Transverse colon (tissue), 4 donors: ENCODE measurements at regions not wholly inside any gene's neighbourhood (a gene's known extent, or its start where the extent isn't known, plus 50 kb on each side); places are given as distances from the start of the nearest gene placed in this dataset.

Source experiments
- DNase-seq: peaks from one replicate; pipeline ENCODE4 v3.0.0-alpha.2; 2019
- H3K27ac ChIP-seq, 4 donors: fragments of 200-600 bp; sonication (generic); 2 replicates each; pipeline ENCODE4 v1.5.1; 2016 to 2018; ENCODE audit warnings: inconsistent platforms in 4 of 4
- H3K27me3 ChIP-seq: fragments of 200-600 bp; sonication (generic); 2 replicates; pipeline ENCODE4 v1.5.1; 2017; ENCODE audit warnings: inconsistent platforms
- H3K36me3 ChIP-seq, 4 donors: fragments of 200-600 bp; sonication (generic); 2 replicates each; pipeline ENCODE4 v1.5.1; 2017 to 2019; ENCODE audit warnings: inconsistent platforms in 4 of 4
- H3K4me1 ChIP-seq, 4 donors: fragments of 200-600 bp; sonication (generic); 2 replicates each; pipeline ENCODE4 v1.5.1; 2017 to 2020; ENCODE audit warnings: inconsistent platforms in 4 of 4
- H3K4me3 ChIP-seq, 4 donors: fragments of 200-600 bp; sonication (generic); 1 replicate in 1 of 4; 2 replicates in 3 of 4; pipeline versions ENCODE4 v1.5.1 to v1.6.1; 2017 to 2019; ENCODE audit warnings: inconsistent platforms in 4 of 4
- H3K9me3 ChIP-seq, 2 donors: fragments of 200-600 bp; sonication (generic); 2 replicates each; pipeline ENCODE4 v1.5.1; 2017 to 2019; ENCODE audit warnings: inconsistent platforms in 2 of 2
- CTCF ChIP-seq, 5 experiments: fragments of 200-600 bp in 3 of 5; fragments of 450-650 bp in 2 of 5; sonication (generic) in 3 of 5; IDR thresholded peaks; 1 replicate in 2 of 5; 2 replicates in 3 of 5; pipeline ENCODE4 v1.5.1; 2016 to 2017; ENCODE audit warnings: antibody characterized with exemption in 5 of 5, inconsistent platforms in 3 of 5, mild to moderate bottlenecking in 2 of 5, moderate library complexity in 1 of 5
- EP300 ChIP-seq: sonication (generic); formaldehyde crosslinking; IDR thresholded peaks from one replicate; pipeline ENCODE4 v1.6.1; 2017; ENCODE audit warnings: antibody characterized with exemption, low read depth
- POLR2A ChIP-seq: fragments of 450-650 bp; IDR thresholded peaks from one replicate; pipeline ENCODE4 v1.6.1; 2016; ENCODE audit warnings: antibody characterized with exemption, mild to moderate bottlenecking, moderate library complexity
- POLR2AphosphoS5 ChIP-seq, 3 donors: sonication (generic); formaldehyde crosslinking; IDR thresholded peaks; one replicate each; pipeline ENCODE4 v1.6.1; 2016; ENCODE audit warnings: antibody characterized with exemption in 3 of 3
- WGBS, 2 donors: methylation state at CpG; one replicate each; pipeline ENCODE4 v1.1.5; 2018; ENCODE audit warnings: low coverage in 1 of 2; 5-methylcytosine and 5-hydroxymethylcytosine counted together
- in situ Hi-C, 4 donors: fragments of 200-750 bp; cut with MboI; loops; one replicate each; pipeline versions ENCODE4 v1.15.0 to v1.15.1; 2017; ENCODE audit warnings: low sequenced_read_pairs in 3 of 4, low pct_ligation_motif_present in 1 of 4, low pct_unique_long_range_greater_than_20kb in 1 of 4
- intact Hi-C: fragments of 100-400 bp; cut with DNase I; formaldehyde crosslinking; loops from one replicate; pipeline ENCODE4 v1.15.1; 2023; ENCODE audit warnings: low total_unique reads

DNA sequence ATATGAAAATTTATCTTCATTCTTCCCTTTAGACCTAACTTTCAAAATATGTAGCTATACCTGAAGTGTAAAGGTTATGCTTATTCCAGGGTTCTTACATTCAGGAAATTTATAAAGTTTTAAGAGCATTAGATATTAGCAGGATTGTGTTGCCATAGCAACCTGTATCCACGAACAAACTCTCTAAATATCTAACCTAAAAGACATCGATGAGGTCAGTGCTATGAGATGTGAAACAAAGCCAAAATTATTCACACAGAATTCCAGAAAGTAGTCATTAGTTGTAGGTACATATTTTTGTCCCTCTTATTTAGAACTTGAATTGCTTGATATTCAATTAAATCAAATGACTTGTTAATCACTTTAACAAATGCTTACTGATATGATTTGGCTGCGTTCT, 705.3 kb downstream of the SOCS6 start:
- H3K27ac ChIP-seq: no peak overlapping the region
- intact Hi-C loops (no loop called here), in situ Hi-C loops (no loop called here)
- no peaks in the 10 kb centered on the region for H3K4me1 ChIP-seq
- H3K27me3 ChIP-seq: no peaks in the 10 kb centered on the region
- TF ChIP-seq CTCF (IDR thresholded peaks at IDR 0.05): no peak
- no peak for TF ChIP-seq POLR2A
- no peak for TF ChIP-seq POLR2AphosphoS5 (IDR thresholded peaks at IDR 0.05)
- no peak for TF ChIP-seq EP300
- 77 to 85% methylated on average over 2 to 3 of the region's 3 CpGs for WGBS, 2 donors
- no peaks in the 10 kb centered on the region for H3K9me3 ChIP-seq
- DNase-seq: no peak
- H3K36me3 ChIP-seq: no peaks in the 10 kb centered on the region
- H3K4me3 ChIP-seq: no peak overlapping the region

DNA sequence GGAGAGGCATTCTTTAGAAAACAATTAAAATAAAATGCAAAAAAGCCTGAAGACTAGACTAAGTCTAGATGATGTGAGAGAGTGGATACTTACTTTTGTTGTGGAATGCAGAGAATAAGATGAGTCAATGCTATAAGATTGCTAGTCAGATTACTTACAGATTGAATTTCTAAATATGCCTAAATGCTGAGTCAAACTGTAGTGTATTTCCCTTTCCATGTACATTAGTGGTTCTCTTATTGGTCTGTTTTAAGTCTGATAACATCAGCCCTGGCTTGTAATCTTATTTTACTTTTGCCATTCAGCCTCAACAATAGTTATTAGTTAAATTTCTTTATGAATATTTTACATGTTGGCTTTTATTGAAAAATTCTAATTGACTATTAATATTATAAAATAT, 702.7 kb downstream of the SOCS6 start:
- intact Hi-C loops (no loop called here), in situ Hi-C loops (no loop called here)
- no peak for TF ChIP-seq POLR2AphosphoS5 (IDR thresholded peaks at IDR 0.05)
- Histone ChIP-seq H3K27ac (no peak overlapping the region), H3K4me1 (no peaks in the 10 kb centered on the region), H3K9me3 (no peaks in the 10 kb centered on the region), H3K4me3 (no peak overlapping the region), H3K36me3 (no peaks in the 10 kb centered on the region), H3K27me3 (no peaks in the 10 kb centered on the region)
- DNase-seq: no peak

- in situ Hi-C loops (no loop called here), intact Hi-C loops (no loop called here)
- Histone ChIP-seq H3K36me3 (no peaks in the 10 kb centered on the region), H3K27ac (no peak overlapping the region), H3K27me3 (no peaks in the 10 kb centered on the region), H3K4me3 (no peak overlapping the region), H3K4me1 (no peaks in the 10 kb centered on the region), H3K9me3 (no peaks in the 10 kb centered on the region)
- no peak for TF ChIP-seq POLR2A
- TF ChIP-seq POLR2AphosphoS5 (IDR thresholded peaks at IDR 0.05): no peak
- no peak for TF ChIP-seq CTCF (IDR thresholded peaks at IDR 0.05)
- no peak for TF ChIP-seq EP300
- no peak for DNase-seq
- 67 to 83% methylated on average over 1 of the region's 1 CpG for WGBS, 2 donors
These were observed 697.1 kb downstream of the SOCS6 start for GRCh38 chr18:70985948-70986347.

DNA sequence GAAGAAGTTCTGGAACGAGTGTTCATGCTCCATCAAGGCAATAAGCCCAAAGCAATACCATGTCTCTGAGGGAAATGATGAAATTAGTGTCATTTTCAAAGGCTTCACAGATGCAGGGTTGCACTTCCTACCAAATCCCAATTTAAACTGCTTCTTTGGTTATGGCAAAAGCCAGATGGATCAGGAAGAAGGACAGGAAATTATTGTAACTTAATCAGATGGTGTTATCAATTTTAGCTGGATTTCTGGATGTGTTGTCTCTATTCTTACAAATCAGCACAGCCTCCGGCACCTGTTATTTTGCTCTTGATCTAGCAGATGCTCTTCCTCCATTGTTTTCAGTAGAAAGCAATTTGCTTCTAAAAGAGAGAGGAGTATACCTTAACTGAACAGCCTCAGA, 693.4 kb downstream of the SOCS6 start:
- no peak overlapping the region for H3K4me3 ChIP-seq
- H3K27ac ChIP-seq: no peak overlapping the region
- DNase-seq: no peak
- H3K4me1 ChIP-seq: no peaks in the 10 kb centered on the region
- H3K36me3 ChIP-seq: no peaks in the 10 kb centered on the region
- intact Hi-C loops (no loop called here), in situ Hi-C loops (no loop called here)
- no peak for TF ChIP-seq EP300
- TF ChIP-seq POLR2AphosphoS5 (IDR thresholded peaks at IDR 0.05): no peak
- WGBS, 2 donors: 56 to 60% methylated on average over 2 of the region's 2 CpGs
- no peaks in the 10 kb centered on the region for H3K27me3 ChIP-seq
- no peaks in the 10 kb centered on the region for H3K9me3 ChIP-seq

DNA sequence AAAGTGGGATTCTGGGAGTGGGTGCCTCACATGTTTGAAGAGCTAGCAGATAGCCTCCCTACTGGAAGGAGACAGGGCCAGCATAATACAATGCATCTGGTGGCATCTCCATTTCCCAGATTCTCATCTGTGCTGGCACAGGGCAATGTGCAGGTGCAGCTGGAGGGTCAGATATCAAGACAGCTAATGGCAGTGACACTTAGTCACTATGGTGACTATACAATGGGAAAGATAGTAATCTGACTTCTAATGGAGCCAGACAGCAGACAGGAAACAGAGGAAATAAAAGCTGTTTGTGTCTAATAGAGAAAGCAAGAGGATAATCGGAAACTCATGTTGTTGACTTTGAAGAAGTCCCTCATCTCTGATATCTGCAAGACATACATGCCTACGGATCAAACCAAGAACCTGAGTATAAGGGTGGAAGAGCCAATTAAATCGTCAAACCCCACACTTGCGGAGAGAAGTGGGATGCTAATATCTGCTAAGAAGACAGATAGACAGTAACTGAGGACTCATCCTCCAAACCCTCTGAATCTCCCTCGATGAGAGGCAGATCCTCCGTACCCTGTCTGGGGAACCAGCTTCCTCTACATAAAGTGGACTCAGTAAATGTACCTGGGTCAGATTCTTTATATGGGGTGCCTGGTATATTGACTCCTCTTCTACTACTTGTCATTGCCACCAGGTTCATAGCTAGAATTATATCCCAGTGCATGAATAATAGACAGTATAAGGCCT, 692.7 kb downstream of the SOCS6 start:
- 89 to 93% methylated on average over 4 to 6 of the region's 6 CpGs for WGBS, 2 donors
- H3K27me3 ChIP-seq: no peaks in the 10 kb centered on the region
- H3K36me3 ChIP-seq: no peaks in the 10 kb centered on the region
- TF ChIP-seq CTCF (IDR thresholded peaks at IDR 0.05) (no peak), POLR2AphosphoS5 (IDR thresholded peaks at IDR 0.05) (no peak), POLR2A (no peak), EP300 (no peak)
- DNase-seq: no peak
- H3K27ac ChIP-seq: no peak overlapping the region
- H3K4me3 ChIP-seq: no peak overlapping the region
- no peaks in the 10 kb centered on the region for H3K9me3 ChIP-seq
- intact Hi-C loops (no loop called here), in situ Hi-C loops (no loop called here)
- H3K4me1 ChIP-seq: no peaks in the 10 kb centered on the region
